Spleen (tissue), 11 donors: ENCODE measurements at regions not wholly inside any gene's neighbourhood (a gene's known extent, or its start where the extent isn't known, plus 50 kb on each side); places are given as distances from the start of the nearest gene placed in this dataset.

Experiments used
- DNase-seq: peaks from one replicate; pipeline ENCODE4 v3.0.0-alpha.2; 2020
- H3K27ac ChIP-seq, 8 donors: fragments of 200-600 bp; sonication (generic) in 7 of 8; 1 replicate in 4 of 8; 2 replicates in 4 of 8; pipeline versions ENCODE4 v1.5.0 to v1.8.0; 2016 to 2021; ENCODE audit warnings: inconsistent platforms in 4 of 8, mild to moderate bottlenecking in 4 of 8, moderate library complexity in 1 of 8
- H3K27me3 ChIP-seq, 7 donors: fragments of 200-600 bp; sonication (generic) in 6 of 7; replicated peaks in 1 of 7; 1 replicate in 4 of 7; 2 replicates in 3 of 7; pipeline versions ENCODE4 v1.5.0 to v1.8.0; 2016 to 2021; ENCODE audit warnings: inconsistent platforms in 3 of 7, mild to moderate bottlenecking in 1 of 7
- H3K36me3 ChIP-seq, 6 donors: fragments of 200-600 bp; sonication (generic) in 5 of 6; 1 replicate in 4 of 6; 2 replicates in 2 of 6; pipeline versions ENCODE4 v1.5.0 to v1.8.0; 2016 to 2021; ENCODE audit warnings: inconsistent platforms in 2 of 6
- H3K4me1 ChIP-seq, 6 donors: fragments of 200-600 bp; sonication (generic) in 5 of 6; 1 replicate in 3 of 6; 2 replicates in 3 of 6; pipeline versions ENCODE4 v1.5.0 to v1.8.0; 2016 to 2021; ENCODE audit warnings: inconsistent platforms in 3 of 6
- H3K4me3 ChIP-seq, 8 donors: fragments of 200-600 bp; sonication (generic) in 7 of 8; 1 replicate in 4 of 8; 2 replicates in 4 of 8; pipeline versions ENCODE4 v1.5.0 to v1.8.0; 2016 to 2021; ENCODE audit warnings: inconsistent platforms in 4 of 8, mild to moderate bottlenecking in 4 of 8, moderate library complexity in 2 of 8
- H3K9me3 ChIP-seq, 8 donors: fragments of 200-600 bp; sonication (generic) in 7 of 8; 1 replicate in 4 of 8; 2 replicates in 4 of 8; pipeline versions ENCODE4 v1.5.0 to v1.8.0; 2016 to 2021; ENCODE audit warnings: inconsistent platforms in 4 of 8
- POLR2A ChIP-seq, 3 donors: fragments of 450-650 bp; IDR thresholded peaks; one replicate each; pipeline ENCODE4 v1.5.1; 2017; ENCODE audit warnings: antibody characterized with exemption in 3 of 3, mild to moderate bottlenecking in 1 of 3
- POLR2AphosphoS5 ChIP-seq, 3 donors: sonication (generic); formaldehyde crosslinking; IDR thresholded peaks; one replicate each; pipeline ENCODE4 v1.5.1; 2017; ENCODE audit warnings: antibody characterized with exemption in 3 of 3
- WGBS, 5 donors: extraction: QIAGEN DNeasy Blood & Tissue Kit in 3 of 5; methylation state at CpG; one replicate each; pipeline versions ENCODE4 v1.1.5 to v1.1.7; 2013 to 2018; 5-methylcytosine and 5-hydroxymethylcytosine counted together
- intact Hi-C: fragments of 100-400 bp; cut with DNase I; formaldehyde crosslinking; loops from one replicate; pipeline ENCODE4 v1.15.0; 2023; ENCODE audit warnings: low total_unique reads
- TF ChIP-seq, protein P1 (sequence below), 11 experiments: fragments of 200-600 bp in 7 of 11; fragments of 450-650 bp in 4 of 11; sonication (generic) in 4 of 11; IDR thresholded peaks in 8 of 11; conservative IDR thresholded peaks in 3 of 11; 1 replicate in 7 of 11; 2 replicates in 4 of 11; pipeline versions ENCODE4 v1.4.0 to v1.8.0; 2016 to 2021; ENCODE audit warnings: antibody characterized with exemption in 11 of 11, inconsistent platforms in 4 of 11, mild to moderate bottlenecking in 1 of 11
- donor health status: healthy with polysubstance abuse.
- donor health status: DM: no; HTN: no; CAD: no; lungs with moderate emphysema.
- donor health status: DM: no; HTN: no; CAD: no.
- donor health status: Bipolar disorder and iron deficiency.
- donor health status: healthy.
- donor health status: DM: no; HTN: no; CAD: no.
- donor health status: DM: yes; HTN: yes; CAD: no.

DNA sequence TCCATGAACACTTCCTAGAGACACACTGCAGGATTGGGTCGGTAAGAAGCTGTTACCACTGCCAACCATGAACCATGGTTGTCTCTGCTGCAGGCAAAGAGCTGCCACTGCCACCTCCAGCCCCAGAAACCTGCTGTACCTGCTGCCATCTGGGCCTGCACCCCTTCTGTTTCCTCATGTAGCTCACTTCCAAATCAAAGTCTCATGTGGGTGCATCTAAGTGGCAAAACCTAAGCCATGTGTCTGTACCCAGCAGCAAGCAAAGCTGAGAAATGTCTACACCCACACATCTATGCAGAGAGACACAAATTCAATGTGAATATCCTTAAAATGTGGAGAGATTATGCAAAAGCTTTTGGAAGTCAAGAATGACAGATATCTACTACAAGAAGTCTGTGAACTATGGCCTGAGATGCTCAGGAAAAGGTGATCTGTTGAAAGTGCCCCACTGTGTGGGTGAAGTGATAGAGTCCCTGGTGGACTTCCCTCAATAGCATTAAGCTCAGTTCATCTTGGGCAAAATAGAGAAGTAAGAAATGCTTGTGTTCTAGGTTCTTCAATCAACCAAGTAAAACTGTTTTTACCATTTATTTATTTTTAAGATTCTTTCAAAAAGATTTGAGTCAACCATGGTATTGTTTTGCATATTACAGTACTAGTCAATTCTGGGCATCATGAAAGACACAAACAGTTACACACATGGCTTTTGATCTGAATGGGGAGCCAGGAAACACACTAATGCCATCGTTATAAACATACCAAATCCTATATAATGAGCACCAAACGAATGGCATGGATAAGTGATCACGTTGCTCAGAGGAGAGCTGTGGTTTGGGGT lies 64.4 kb downstream of the FOS start:
- H3K27me3 ChIP-seq: no peaks in the 10 kb centered on the region
- peaks cover 7 to 68% (median 32%) of the 10 kb centered on the region in 6 donors for H3K4me1 ChIP-seq
- no peak overlapping the region for H3K4me3 ChIP-seq
- no peak for DNase-seq
- H3K9me3 ChIP-seq: no peaks in the 10 kb centered on the region
- WGBS, 5 donors: 69 to 88% (median 74%) methylated on average over 4 of the region's 4 CpGs
- no peaks in the 10 kb centered on the region for H3K36me3 ChIP-seq
- TF ChIP-seq, protein P1, sequence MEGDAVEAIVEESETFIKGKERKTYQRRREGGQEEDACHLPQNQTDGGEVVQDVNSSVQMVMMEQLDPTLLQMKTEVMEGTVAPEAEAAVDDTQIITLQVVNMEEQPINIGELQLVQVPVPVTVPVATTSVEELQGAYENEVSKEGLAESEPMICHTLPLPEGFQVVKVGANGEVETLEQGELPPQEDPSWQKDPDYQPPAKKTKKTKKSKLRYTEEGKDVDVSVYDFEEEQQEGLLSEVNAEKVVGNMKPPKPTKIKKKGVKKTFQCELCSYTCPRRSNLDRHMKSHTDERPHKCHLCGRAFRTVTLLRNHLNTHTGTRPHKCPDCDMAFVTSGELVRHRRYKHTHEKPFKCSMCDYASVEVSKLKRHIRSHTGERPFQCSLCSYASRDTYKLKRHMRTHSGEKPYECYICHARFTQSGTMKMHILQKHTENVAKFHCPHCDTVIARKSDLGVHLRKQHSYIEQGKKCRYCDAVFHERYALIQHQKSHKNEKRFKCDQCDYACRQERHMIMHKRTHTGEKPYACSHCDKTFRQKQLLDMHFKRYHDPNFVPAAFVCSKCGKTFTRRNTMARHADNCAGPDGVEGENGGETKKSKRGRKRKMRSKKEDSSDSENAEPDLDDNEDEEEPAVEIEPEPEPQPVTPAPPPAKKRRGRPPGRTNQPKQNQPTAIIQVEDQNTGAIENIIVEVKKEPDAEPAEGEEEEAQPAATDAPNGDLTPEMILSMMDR (IDR thresholded peaks at IDR 0.05 in 8 of 11, conservative IDR thresholded peaks at IDR 0.05 in 3 of 11): no peak
- no peak for TF ChIP-seq POLR2AphosphoS5 (IDR thresholded peaks at IDR 0.05)
- TF ChIP-seq POLR2A (IDR thresholded peaks at IDR 0.05): no peak
- peak overlapping the region in 5 of 8 donors; percentile 32 to 97 (median 92) for H3K27ac ChIP-seq
- intact Hi-C loops: no loop called here

DNA sequence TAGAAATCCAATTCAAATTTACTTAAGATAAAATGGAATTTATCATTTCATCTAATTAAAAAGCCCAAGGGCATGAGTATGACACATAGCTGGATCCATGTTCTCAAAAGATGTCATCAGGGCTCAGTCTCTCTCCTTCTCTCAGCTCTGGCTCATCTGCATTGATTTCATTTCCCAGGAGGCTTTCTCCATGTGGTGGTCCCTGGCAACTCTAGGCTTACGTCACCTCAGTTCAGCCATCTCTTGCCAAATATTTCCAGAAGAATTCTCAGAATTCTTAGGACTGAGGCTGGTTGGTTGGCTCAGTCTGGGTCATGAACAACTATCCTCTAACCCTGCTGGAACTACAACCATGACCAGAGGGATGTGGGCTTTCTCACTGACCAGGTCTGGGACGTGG lies 65.3 kb downstream of the FOS start:
- Histone ChIP-seq H3K4me3 (no peak overlapping the region), H3K27ac (peak overlapping the region in 2 of 8 donors; percentile 91 to 97), H3K27me3 (no peaks in the 10 kb centered on the region), H3K4me1 (peaks cover 7 to 59% (median 27%) of the 10 kb centered on the region in 6 donors), H3K36me3 (no peaks in the 10 kb centered on the region), H3K9me3 (no peaks in the 10 kb centered on the region)
- WGBS, 5 donors: 60 to 96% (median 90%) methylated on average over 2 of the region's 2 CpGs
- intact Hi-C loops: no loop called here
- DNase-seq: no peak
- TF ChIP-seq POLR2AphosphoS5 (IDR thresholded peaks at IDR 0.05) (no peak), POLR2A (IDR thresholded peaks at IDR 0.05) (no peak)
- TF ChIP-seq, protein P1 (IDR thresholded peaks at IDR 0.05 in 8 of 11, conservative IDR thresholded peaks at IDR 0.05 in 3 of 11): no peak

DNA sequence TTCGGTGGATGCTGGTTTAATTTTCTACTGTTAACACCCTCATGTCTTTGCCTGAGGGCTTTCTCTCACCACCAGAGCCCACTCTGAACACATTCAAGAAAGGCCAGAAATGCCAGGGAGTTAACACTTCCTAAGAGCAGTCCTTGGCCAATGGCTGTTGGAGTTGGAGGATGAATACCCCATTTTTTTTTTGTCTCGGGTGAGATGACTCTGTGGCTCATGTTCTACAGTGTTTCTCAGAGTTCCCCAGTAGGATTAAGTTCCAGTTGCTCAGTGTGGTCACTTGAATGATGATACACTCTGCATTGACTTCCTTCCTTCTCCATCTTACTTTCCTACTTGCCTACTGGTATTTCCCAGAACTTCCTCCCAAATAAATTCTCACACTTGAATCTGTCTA lies 65.8 kb downstream of the FOS start:
- H3K4me3 ChIP-seq: no peak overlapping the region
- no peaks in the 10 kb centered on the region for H3K9me3 ChIP-seq
- DNase-seq: no peak
- H3K4me1 ChIP-seq: peaks cover 7 to 54% (median 26%) of the 10 kb centered on the region in 6 donors
- intact Hi-C loops: no loop called here
- H3K36me3 ChIP-seq: no peaks in the 10 kb centered on the region
- peak overlapping the region in 2 of 8 donors; percentile 30 to 97 for H3K27ac ChIP-seq
- TF ChIP-seq POLR2AphosphoS5 (IDR thresholded peaks at IDR 0.05): no peak
- TF ChIP-seq POLR2A (IDR thresholded peaks at IDR 0.05): no peak
- TF ChIP-seq, protein P1 (IDR thresholded peaks at IDR 0.05 in 8 of 11, conservative IDR thresholded peaks at IDR 0.05 in 3 of 11): no peak
- H3K27me3 ChIP-seq: no peaks in the 10 kb centered on the region
- 64 to 92% (median 74%) methylated on average over 2 of the region's 2 CpGs for WGBS, 5 donors

DNA sequence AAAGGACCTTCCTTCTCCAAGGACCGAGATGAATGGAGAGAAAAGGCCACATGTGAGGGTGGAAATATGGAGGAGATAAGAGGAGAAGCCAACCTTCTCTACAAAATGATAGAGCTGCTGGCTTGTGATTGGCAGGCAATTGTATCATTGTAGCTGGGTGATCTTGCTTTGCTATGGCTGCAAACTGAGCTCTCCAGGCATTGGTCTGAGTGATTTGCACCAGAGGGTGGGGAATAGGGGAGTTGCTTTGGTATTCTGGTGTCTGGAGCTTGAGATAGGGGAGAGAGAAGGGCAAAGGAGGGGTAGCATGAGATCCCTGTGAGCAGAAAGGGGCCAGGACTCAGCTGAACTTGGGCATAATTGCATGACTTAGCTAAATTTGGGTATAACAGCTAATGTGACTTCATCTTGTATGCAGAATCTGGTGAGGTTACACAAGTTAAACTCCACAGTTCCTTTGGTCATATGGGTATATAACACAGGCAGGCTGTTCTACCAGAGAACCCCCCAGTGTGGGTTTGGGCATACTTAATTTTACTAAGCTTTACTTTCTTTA lies 72.0 kb downstream of the FOS start:
- Histone ChIP-seq H3K4me3 (no peak overlapping the region), H3K9me3 (no peaks in the 10 kb centered on the region), H3K4me1 (no peaks in the 10 kb centered on the region), H3K27me3 (no peaks in the 10 kb centered on the region), H3K36me3 (no peaks in the 10 kb centered on the region), H3K27ac (no peak overlapping the region)
- intact Hi-C loops: no loop called here
- DNase-seq: no peak
- TF ChIP-seq POLR2A (IDR thresholded peaks at IDR 0.05) (no peak), POLR2AphosphoS5 (IDR thresholded peaks at IDR 0.05) (no peak)
- TF ChIP-seq, protein P1 (IDR thresholded peaks at IDR 0.05 in 8 of 11, conservative IDR thresholded peaks at IDR 0.05 in 3 of 11): no peak
- 75 to 92% (median 91%) methylated on average over 1 of the region's 1 CpG for WGBS, 5 donors
